Stimulated activated CD8-positive, alpha-beta memory T cell treated with anti-CD3 and anti-CD28 coated beads, Interleukin-15, amount 100 ng/mL, for 24 hours (primary cell): ENCODE measurements at regions not wholly inside any gene's neighbourhood (a gene's known extent, or its start where the extent isn't known, plus 50 kb on each side); places are given as distances from the start of the nearest gene placed in this dataset.

Experiments used
- DNase-seq: peaks from one replicate; pipeline ENCODE4 v3.0.0-alpha.2; 2020; ENCODE audit warnings: low read depth

GRCh38 chr5:87949676-87950631 lies 318.7 kb downstream of the TMEM161B start:
- DNase-seq, result no peak

- no peak for DNase-seq
Measured at GRCh38 chr5:87948486-87948885, 320.2 kb downstream of the TMEM161B start.

GRCh38 chr5:87946271-87946670 lies 322.4 kb downstream of the TMEM161B start:
- no peak for DNase-seq

GRCh38 chr5:87945286-87945650 lies 323.4 kb downstream of the TMEM161B start:
- no peak for DNase-seq

GRCh38 chr5:87944553-87945285 lies 323.9 kb downstream of the TMEM161B start:
- DNase-seq, result no peak

GRCh38 chr5:87940775-87941174 lies 327.9 kb downstream of the TMEM161B start:
- no peak for DNase-seq

GRCh38 chr5:87936667-87937066 lies 332.0 kb downstream of the TMEM161B start:
- DNase-seq, result no peak

GRCh38 chr5:87924436-87924835 lies 344.2 kb downstream of the TMEM161B start:
- no peak for DNase-seq

- DNase-seq, result no peak
Measured at GRCh38 chr5:87916320-87916719, 352.3 kb downstream of the TMEM161B start.

GRCh38 chr5:87912419-87912818 lies 356.2 kb downstream of the TMEM161B start:
- no peak for DNase-seq

- DNase-seq, result no peak
Measured at GRCh38 chr5:87909382-87909781, 359.3 kb downstream of the TMEM161B start.

GRCh38 chr5:87906962-87907361 lies 361.7 kb downstream of the TMEM161B start:
- no peak for DNase-seq

- DNase-seq, result no peak
Measured at GRCh38 chr5:87900419-87900818, 368.2 kb downstream of the TMEM161B start.

GRCh38 chr5:87899721-87900131 lies 368.9 kb downstream of the TMEM161B start:
- DNase-seq, result no peak

- no peak for DNase-seq
Measured at GRCh38 chr5:87899208-87899661, 369.4 kb downstream of the TMEM161B start.

- no peak for DNase-seq
Measured at GRCh38 chr5:87898574-87898973, 370.1 kb downstream of the TMEM161B start.

- no peak for DNase-seq
Measured at GRCh38 chr5:87888139-87888538, 380.5 kb downstream of the TMEM161B start.

- no peak for DNase-seq
Measured at GRCh38 chr5:87887247-87887646, 381.4 kb downstream of the TMEM161B start.

GRCh38 chr5:87886164-87886563 lies 382.5 kb downstream of the TMEM161B start:
- no peak for DNase-seq

- DNase-seq, result no peak
Measured at GRCh38 chr5:87885758-87886157, 382.9 kb downstream of the TMEM161B start.

GRCh38 chr5:87877495-87877894 lies 391.1 kb downstream of the TMEM161B start:
- DNase-seq, result no peak

- DNase-seq, result no peak
Measured at GRCh38 chr5:87877023-87877422, 391.6 kb downstream of the TMEM161B start.

GRCh38 chr5:87876616-87877015 lies 392.0 kb downstream of the TMEM161B start:
- DNase-seq, result no peak
